ENCODE measurements at regions not wholly inside any gene's neighbourhood (a gene's known extent, or its start where the extent isn't known, plus 50 kb on each side); places are given as distances from the start of the nearest gene placed in this dataset.

- H3K27me3 ChIP-seq (ENCODE audit: insufficient read depth, low read depth), result no peaks in the 10 kb centered on the region
- no peak overlapping the region for H2AFZ ChIP-seq (ENCODE audit: low read depth)
- no peak overlapping the region for H3K9ac ChIP-seq
- no peaks in the 10 kb centered on the region for H3K36me3 ChIP-seq (ENCODE audit: insufficient read depth)
- no peaks in the 10 kb centered on the region for H3K79me2 ChIP-seq (ENCODE audit: insufficient read depth, low read depth)
- no peak for TF ChIP-seq CTCF (conservative IDR thresholded peaks at IDR 0.05; ENCODE audit: low read depth, low read length)
- no peaks in the 10 kb centered on the region for H3K4me1 ChIP-seq (ENCODE audit: low read depth, poor library complexity, severe bottlenecking)
- no peak overlapping the region for H3K27ac ChIP-seq
- no peak overlapping the region for H3K4me3 ChIP-seq (IDR thresholded peaks at IDR 0.05; ENCODE audit: insufficient read depth, low read depth, low read length)
- H4K20me1 ChIP-seq (ENCODE audit: insufficient read depth), result no peaks in the 10 kb centered on the region
- H3K4me2 ChIP-seq, result no peak overlapping the region
Observed at GRCh38 chr2:10502803-10503107, 54.6 kb upstream of the ODC1 start.

GRCh38 chr2:10501980-10502802 is 54.1 kb upstream of the ODC1 start:
- TF ChIP-seq CTCF (conservative IDR thresholded peaks at IDR 0.05; ENCODE audit: low read depth, low read length), result no peak
- Histone ChIP-seq H3K36me3 (ENCODE audit: insufficient read depth) (no peaks in the 10 kb centered on the region), H3K9ac (no peak overlapping the region), H4K20me1 (ENCODE audit: insufficient read depth) (no peaks in the 10 kb centered on the region), H2AFZ (ENCODE audit: low read depth) (no peak overlapping the region), H3K4me2 (no peak overlapping the region), H3K27ac (no peak overlapping the region), H3K4me3 (IDR thresholded peaks at IDR 0.05; ENCODE audit: insufficient read depth, low read depth, low read length) (no peak overlapping the region), H3K79me2 (ENCODE audit: insufficient read depth, low read depth) (no peaks in the 10 kb centered on the region), H3K4me1 (ENCODE audit: low read depth, poor library complexity, severe bottlenecking) (no peaks in the 10 kb centered on the region), H3K27me3 (ENCODE audit: insufficient read depth, low read depth) (no peaks in the 10 kb centered on the region)

DNA sequence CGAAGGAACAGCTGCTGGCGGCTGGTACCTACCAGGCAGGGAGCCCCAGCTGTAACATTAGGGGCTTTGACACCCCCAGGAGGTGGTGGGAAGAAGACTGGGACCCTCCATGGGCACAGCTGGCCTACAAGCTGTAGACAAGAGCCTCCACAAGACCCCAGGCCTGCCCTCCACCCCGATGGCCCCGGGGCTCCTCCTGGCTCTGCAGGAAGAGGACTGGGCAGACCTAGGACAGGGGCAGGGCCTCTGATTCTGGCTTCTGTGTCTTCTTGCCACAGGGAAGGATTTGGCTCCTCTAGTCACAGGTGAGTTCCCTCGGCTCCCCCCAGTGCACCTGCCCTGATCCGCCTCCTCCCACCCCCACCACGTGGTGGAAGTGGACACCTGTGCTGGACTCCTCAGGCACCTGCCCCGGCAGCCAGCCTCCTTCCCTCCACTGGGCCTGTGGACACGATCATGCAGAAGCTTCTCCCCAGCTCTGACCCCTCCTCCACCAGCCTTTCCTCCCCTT is 53.4 kb upstream of the ODC1 start:
- no peaks in the 10 kb centered on the region for H3K79me2 ChIP-seq (ENCODE audit: insufficient read depth, low read depth)
- no peaks in the 10 kb centered on the region for H3K36me3 ChIP-seq (ENCODE audit: insufficient read depth)
- no peaks in the 10 kb centered on the region for H3K27me3 ChIP-seq (ENCODE audit: insufficient read depth, low read depth)
- TF ChIP-seq CTCF (conservative IDR thresholded peaks at IDR 0.05; ENCODE audit: low read depth, low read length), result no peak
- no peak overlapping the region for H3K27ac ChIP-seq
- no peak overlapping the region for H3K9ac ChIP-seq
- no peak overlapping the region for H3K4me2 ChIP-seq
- H4K20me1 ChIP-seq (ENCODE audit: insufficient read depth), result no peaks in the 10 kb centered on the region
- H3K4me1 ChIP-seq (ENCODE audit: low read depth, poor library complexity, severe bottlenecking), result no peaks in the 10 kb centered on the region
- no peak overlapping the region for H2AFZ ChIP-seq (ENCODE audit: low read depth)
- no peak overlapping the region for H3K4me3 ChIP-seq (IDR thresholded peaks at IDR 0.05; ENCODE audit: insufficient read depth, low read depth, low read length)

GRCh38 chr2:10500601-10501361 is 52.7 kb upstream of the ODC1 start:
- H3K27me3 ChIP-seq (ENCODE audit: insufficient read depth, low read depth), result no peaks in the 10 kb centered on the region
- no peak overlapping the region for H3K27ac ChIP-seq
- no peaks in the 10 kb centered on the region for H3K79me2 ChIP-seq (ENCODE audit: insufficient read depth, low read depth)
- H3K9ac ChIP-seq, result no peak overlapping the region
- H3K4me1 ChIP-seq (ENCODE audit: low read depth, poor library complexity, severe bottlenecking), result no peaks in the 10 kb centered on the region
- no peak for TF ChIP-seq CTCF (conservative IDR thresholded peaks at IDR 0.05; ENCODE audit: low read depth, low read length)
- no peaks in the 10 kb centered on the region for H3K36me3 ChIP-seq (ENCODE audit: insufficient read depth)
- no peak overlapping the region for H3K4me2 ChIP-seq
- H2AFZ ChIP-seq (ENCODE audit: low read depth), result no peak overlapping the region
- H4K20me1 ChIP-seq (ENCODE audit: insufficient read depth), result no peaks in the 10 kb centered on the region
- no peak overlapping the region for H3K4me3 ChIP-seq (IDR thresholded peaks at IDR 0.05; ENCODE audit: insufficient read depth, low read depth, low read length)
